ENCODE measurements at regions not wholly inside any gene's neighbourhood (a gene's known extent, or its start where the extent isn't known, plus 50 kb on each side); places are given as distances from the start of the nearest gene placed in this dataset.
"Not testable (repeated sequence)": the region's sequence is repeated elsewhere in the genome, so short reads cannot be mapped to it uniquely, and the experiment has no call there.

- no peak for DNase-seq (ENCODE audit: low read depth in 2 of 2)
Observed at GRCh38 chr14:59004012-59004411, 184.5 kb upstream of the DAAM1 start.

GRCh38 chr14:59006179-59006578 lies 182.3 kb upstream of the DAAM1 start:
- not testable (repeated sequence) for DNase-seq (ENCODE audit: low read depth in 2 of 2)

- no peak for DNase-seq (ENCODE audit: low read depth in 2 of 2)
Observed at GRCh38 chr14:59009967-59010366, 178.5 kb upstream of the DAAM1 start.

GRCh38 chr14:59013672-59014298 lies 174.7 kb upstream of the DAAM1 start:
- no peak for DNase-seq (ENCODE audit: low read depth in 2 of 2)

GRCh38 chr14:59015482-59015881 lies 173.0 kb upstream of the DAAM1 start:
- DNase-seq (ENCODE audit: low read depth in 2 of 2), result no peak

- no peak for DNase-seq (ENCODE audit: low read depth in 2 of 2)
Observed at GRCh38 chr14:59017285-59017965, 171.0 kb upstream of the DAAM1 start.

GRCh38 chr14:59018460-59018859 lies 170.0 kb upstream of the DAAM1 start:
- no peak for DNase-seq (ENCODE audit: low read depth in 2 of 2)

- DNase-seq (ENCODE audit: low read depth in 2 of 2), result no peak
Observed at GRCh38 chr14:59018978-59019377, 169.5 kb upstream of the DAAM1 start.

GRCh38 chr14:59020382-59020781 lies 168.1 kb upstream of the DAAM1 start:
- no peak for DNase-seq (ENCODE audit: low read depth in 2 of 2)

- DNase-seq (ENCODE audit: low read depth in 2 of 2), result no peak
Observed at GRCh38 chr14:59022144-59022543, 166.3 kb upstream of the DAAM1 start.

GRCh38 chr14:59026081-59026480 lies 162.4 kb upstream of the DAAM1 start:
- no peak for DNase-seq (ENCODE audit: low read depth in 2 of 2)

- not testable (repeated sequence) for DNase-seq (ENCODE audit: low read depth in 2 of 2)
Observed at GRCh38 chr14:59026640-59027039, 161.8 kb upstream of the DAAM1 start.

- DNase-seq (ENCODE audit: low read depth in 2 of 2), result no peak
Observed at GRCh38 chr14:59028476-59029202, 159.8 kb upstream of the DAAM1 start.

- no peak for DNase-seq (ENCODE audit: low read depth in 2 of 2)
Observed at GRCh38 chr14:59032826-59033225, 155.6 kb upstream of the DAAM1 start.

- no peak for DNase-seq (ENCODE audit: low read depth in 2 of 2)
Observed at GRCh38 chr14:59036134-59036533, 152.3 kb upstream of the DAAM1 start.

- DNase-seq (ENCODE audit: low read depth in 2 of 2), result no peak
Observed at GRCh38 chr14:59037086-59037485, 151.4 kb upstream of the DAAM1 start.

- no peak for DNase-seq (ENCODE audit: low read depth in 2 of 2)
Observed at GRCh38 chr14:59037620-59038019, 150.8 kb upstream of the DAAM1 start.

GRCh38 chr14:59038746-59039145 lies 149.7 kb upstream of the DAAM1 start:
- DNase-seq (ENCODE audit: low read depth in 2 of 2), result no peak

GRCh38 chr14:59041308-59041707 lies 147.2 kb upstream of the DAAM1 start:
- no peak for DNase-seq (ENCODE audit: low read depth in 2 of 2)

- DNase-seq (ENCODE audit: low read depth in 2 of 2), result no peak
Observed at GRCh38 chr14:59044707-59045106, 143.8 kb upstream of the DAAM1 start.

GRCh38 chr14:59046746-59047145 lies 141.7 kb upstream of the DAAM1 start:
- no peak for DNase-seq (ENCODE audit: low read depth in 2 of 2)

- DNase-seq (ENCODE audit: low read depth in 2 of 2), result no peak
Observed at GRCh38 chr14:59055006-59055405, 133.5 kb upstream of the DAAM1 start.

GRCh38 chr14:59055439-59056045 lies 132.9 kb upstream of the DAAM1 start:
- no peak for DNase-seq (ENCODE audit: low read depth in 2 of 2)

Measured in stimulated activated CD8-positive, alpha-beta memory T cell treated with anti-CD3 and anti-CD28 coated beads, Interleukin-2, amount 100 ng/mL, for 1 hour (primary cell).